ENCODE measurements at regions not wholly inside any gene's neighbourhood (a gene's known extent, or its start where the extent isn't known, plus 50 kb on each side); places are given as distances from the start of the nearest gene placed in this dataset.

- DNase-seq = no peak
Measured at GRCh38 chr4:43837171-43837570, 611.4 kb downstream of the KCTD8 start.

- DNase-seq = no peak
Measured at GRCh38 chr4:43837604-43838003, 611.0 kb downstream of the KCTD8 start.

- DNase-seq = no peak
Measured at GRCh38 chr4:43842594-43842993, 606.0 kb downstream of the KCTD8 start.

GRCh38 chr4:43843501-43843900 is 605.1 kb downstream of the KCTD8 start:
- DNase-seq = no peak

- DNase-seq = no peak
Measured at GRCh38 chr4:43846111-43846587, 602.5 kb downstream of the KCTD8 start.

- DNase-seq = no peak
Measured at GRCh38 chr4:43853565-43854264, 594.9 kb downstream of the KCTD8 start.

- DNase-seq = no peak
Measured at GRCh38 chr4:43855283-43855682, 593.3 kb downstream of the KCTD8 start.

GRCh38 chr4:43864616-43865146 is 583.9 kb downstream of the KCTD8 start:
- DNase-seq = no peak

GRCh38 chr4:43867908-43868307 is 580.7 kb downstream of the KCTD8 start:
- no peak for DNase-seq

GRCh38 chr4:43875655-43876054 is 573.0 kb downstream of the KCTD8 start:
- DNase-seq = no peak

GRCh38 chr4:43882470-43882869 is 566.1 kb downstream of the KCTD8 start:
- no peak for DNase-seq

GRCh38 chr4:43886196-43886595 is 562.4 kb downstream of the KCTD8 start:
- DNase-seq = no peak

- no peak for DNase-seq
Measured at GRCh38 chr4:43898836-43899235, 549.8 kb downstream of the KCTD8 start.

- DNase-seq = no peak
Measured at GRCh38 chr4:43903456-43903855, 545.2 kb downstream of the KCTD8 start.

- DNase-seq = no peak
Measured at GRCh38 chr4:43918377-43918776, 530.2 kb downstream of the KCTD8 start.

GRCh38 chr4:43932448-43932847 is 516.2 kb downstream of the KCTD8 start:
- DNase-seq = no peak

- no peak for DNase-seq
Measured at GRCh38 chr4:43943998-43944397, 504.6 kb downstream of the KCTD8 start.

- no peak for DNase-seq
Measured at GRCh38 chr4:43959976-43960375, 488.6 kb downstream of the KCTD8 start.

- no peak for DNase-seq
Measured at GRCh38 chr4:43968011-43968410, 480.6 kb downstream of the KCTD8 start.

- no peak for DNase-seq
Measured at GRCh38 chr4:43983610-43984009, 465.0 kb downstream of the KCTD8 start.

- no peak for DNase-seq
Measured at GRCh38 chr4:43987331-43987944, 461.2 kb downstream of the KCTD8 start.

- DNase-seq = no peak
Measured at GRCh38 chr4:43990551-43990950, 458.1 kb downstream of the KCTD8 start.

GRCh38 chr4:43990963-43991362 is 457.6 kb downstream of the KCTD8 start:
- no peak for DNase-seq

GRCh38 chr4:43992552-43992951 is 456.1 kb downstream of the KCTD8 start:
- DNase-seq = no peak

Data from AML-193 (cell line).